NCI-H146 treated with DMSO at 0.1 percent for 48 hours (cell line): ENCODE measurements at regions not wholly inside any gene's neighbourhood (a gene's known extent, or its start where the extent isn't known, plus 50 kb on each side); places are given as distances from the start of the nearest gene placed in this dataset.

Source experiments
- DNase-seq: peaks from one replicate; lab custom pipeline; 2025; ENCODE audit not compliant: unreplicated experiment; lab: John Stamatoyannopoulos, UW

DNA sequence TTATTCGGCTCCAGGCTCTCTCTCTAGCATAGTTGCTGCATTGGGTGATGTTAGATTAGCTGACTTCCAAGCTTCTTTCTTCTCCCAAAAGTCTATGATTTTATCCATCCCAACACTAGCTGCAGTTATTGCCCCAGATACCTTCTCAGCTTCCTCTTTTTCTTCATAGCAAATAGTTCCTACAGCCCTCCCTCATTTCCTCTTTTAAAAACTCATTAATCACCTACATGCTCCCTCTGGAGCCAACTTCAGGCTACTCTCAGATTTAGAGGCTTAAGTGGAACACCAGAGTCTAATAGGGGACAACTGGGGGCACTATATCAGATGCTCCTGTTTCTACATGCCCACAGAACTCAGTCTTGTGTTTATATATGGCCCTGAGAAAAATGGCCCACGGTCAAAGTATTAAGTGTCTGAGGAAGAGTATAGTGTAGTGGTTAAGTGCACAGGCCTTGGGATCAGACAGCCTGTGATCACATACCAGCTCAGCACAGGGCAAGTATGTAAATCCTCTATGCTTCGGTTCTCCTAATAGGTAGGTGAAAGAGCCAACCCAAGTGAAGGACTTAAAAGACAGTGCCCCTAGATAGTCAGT is 241.9 kb upstream of the SLC14A2 start:
- DNase-seq = no peak

DNA sequence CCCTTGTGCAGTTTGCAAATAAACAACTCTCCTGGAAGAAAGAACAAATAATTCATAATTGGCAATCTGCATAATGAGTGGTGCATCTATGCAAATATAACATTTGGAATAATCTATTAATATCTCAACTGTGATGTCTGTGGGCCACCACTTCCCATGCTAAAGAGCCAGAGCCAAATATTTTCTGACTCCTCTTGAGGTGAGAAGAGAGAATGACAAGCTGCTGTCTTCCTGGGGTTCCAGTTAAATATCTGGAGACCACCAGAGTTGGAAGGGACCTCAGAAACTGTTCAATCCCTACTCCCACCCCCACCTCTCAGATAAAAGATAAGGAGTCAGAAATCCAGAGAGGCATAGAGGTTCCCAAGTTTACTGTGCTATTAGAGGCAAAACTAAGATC is 241.0 kb upstream of the SLC14A2 start:
- DNase-seq = no peak

DNA sequence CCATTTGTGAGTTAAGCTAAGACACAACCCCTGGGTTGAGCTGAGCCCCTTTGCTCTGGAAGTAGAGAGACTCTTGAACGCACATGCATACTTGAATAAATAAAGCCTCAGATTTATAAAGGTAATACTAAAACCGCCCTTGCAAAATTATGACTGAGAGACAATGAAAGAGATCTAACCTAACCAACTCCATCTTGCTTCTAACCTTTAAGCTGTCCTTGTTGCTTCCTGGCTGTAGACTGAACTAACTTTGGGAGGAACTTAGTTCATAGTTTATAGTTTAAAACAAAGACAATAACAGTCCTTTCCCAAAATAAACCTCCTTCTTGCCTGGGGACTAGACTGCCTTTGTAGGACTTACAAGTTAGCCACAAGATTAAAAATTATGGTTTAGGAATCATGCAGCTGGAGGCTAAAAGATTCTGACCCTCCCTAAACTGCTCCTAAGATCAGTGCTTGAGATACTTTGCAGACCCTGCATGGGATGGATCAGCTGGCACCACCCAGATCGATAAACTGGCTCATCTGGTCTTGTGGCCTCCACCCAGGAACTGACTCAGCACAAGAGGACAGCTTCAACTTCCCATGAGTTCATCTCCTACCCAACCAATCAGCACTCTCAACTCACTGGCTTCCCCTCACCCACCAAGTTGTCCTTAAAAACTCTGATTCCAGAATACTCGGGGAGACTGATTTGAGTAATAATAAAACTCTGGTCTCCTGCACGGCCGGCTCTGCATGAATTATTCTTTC is 240.2 kb upstream of the SLC14A2 start:
- no peak for DNase-seq

DNA sequence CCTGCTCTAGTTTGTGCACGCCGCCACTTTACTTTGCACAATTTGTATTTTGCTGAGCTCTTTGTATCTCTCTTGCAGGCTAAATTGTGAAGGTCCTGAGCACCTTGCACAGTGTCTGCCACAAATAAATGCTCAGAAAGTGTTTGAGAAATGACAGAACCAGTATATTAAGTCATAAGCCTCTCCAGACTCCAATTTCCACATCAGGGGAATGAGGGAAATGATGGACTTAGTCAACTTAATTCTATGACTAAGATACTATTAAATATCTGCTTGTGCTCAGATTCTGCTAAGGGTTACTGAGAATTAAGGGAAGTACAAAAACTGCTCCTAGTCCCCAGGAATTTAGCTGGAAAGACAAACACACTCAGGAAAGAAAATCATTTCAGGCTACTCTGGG is 239.1 kb upstream of the SLC14A2 start:
- no peak for DNase-seq

DNA sequence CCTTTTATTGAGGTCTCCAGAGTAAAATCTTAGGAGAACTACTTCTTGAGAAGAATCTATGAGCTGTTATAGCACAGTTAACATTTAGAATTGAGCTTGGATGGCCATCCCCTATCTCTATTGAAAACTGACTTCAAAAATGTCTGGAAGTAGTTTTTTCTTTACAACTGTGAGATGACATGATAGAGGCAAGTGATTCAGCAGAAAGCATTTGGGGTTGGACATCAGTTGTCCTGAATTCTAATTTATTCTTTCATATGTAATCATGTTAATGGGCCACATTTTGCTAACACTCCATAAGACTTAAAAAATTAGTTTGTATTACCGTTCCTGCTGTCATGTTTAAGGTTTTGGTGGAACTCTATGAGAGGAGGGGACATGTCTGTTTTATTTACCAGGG is 237.0 kb upstream of the SLC14A2 start:
- no peak for DNase-seq

DNA sequence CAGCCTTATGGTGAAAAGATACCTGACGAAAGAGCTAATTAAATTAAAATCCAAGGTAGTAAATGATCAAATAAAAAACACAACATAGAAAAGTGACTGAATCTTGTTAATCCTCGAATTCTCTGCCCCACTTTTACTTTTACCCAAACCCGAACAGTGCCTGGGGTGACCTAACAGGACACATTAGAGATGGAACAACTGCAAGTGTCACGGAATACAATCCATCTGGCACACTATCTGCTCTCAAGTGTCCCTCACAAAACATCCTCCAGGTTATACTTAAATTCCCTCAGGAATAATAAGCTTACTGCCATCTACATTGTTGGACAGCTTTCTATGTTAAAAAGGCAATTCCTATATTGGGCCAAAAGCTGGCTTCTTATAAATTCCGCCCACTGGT is 236.3 kb upstream of the SLC14A2 start:
- no peak for DNase-seq

DNA sequence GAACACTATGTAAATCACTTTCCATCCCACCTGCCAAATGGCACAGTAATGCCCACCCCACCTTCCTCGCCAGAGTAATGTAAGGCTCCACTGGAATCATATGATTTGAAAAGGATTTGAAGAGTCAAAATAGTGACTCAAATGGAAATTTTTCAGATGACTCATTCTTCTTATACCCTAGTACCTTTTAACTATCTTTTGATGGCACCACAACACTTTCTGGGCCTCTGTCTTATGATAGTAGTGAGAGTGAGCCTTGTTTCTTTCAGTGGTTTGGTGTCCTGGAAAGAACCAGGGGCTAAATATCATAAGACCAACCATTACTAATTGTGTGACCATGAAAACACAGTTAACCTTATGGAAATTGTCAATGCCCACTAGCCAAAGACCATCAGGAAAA is 235.4 kb upstream of the SLC14A2 start:
- DNase-seq = no peak

DNA sequence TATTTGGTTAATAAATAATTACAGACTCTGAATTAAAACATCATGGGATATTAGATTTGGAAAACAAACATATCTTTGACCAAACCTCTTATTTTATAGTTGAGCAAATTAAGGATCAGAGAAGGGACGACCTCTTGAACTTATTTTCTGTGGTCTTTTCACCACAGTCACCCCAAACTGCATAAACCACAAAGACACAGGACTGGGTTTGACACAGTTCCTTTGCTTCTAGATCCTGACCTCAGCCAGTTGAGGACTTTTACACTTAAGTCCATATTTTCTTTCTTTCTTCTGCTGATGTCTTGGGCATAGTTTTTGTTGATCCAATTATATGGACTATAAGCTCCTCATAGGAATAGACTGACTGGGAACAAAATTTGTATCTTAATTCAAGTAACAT is 234.0 kb upstream of the SLC14A2 start:
- no peak for DNase-seq

DNA sequence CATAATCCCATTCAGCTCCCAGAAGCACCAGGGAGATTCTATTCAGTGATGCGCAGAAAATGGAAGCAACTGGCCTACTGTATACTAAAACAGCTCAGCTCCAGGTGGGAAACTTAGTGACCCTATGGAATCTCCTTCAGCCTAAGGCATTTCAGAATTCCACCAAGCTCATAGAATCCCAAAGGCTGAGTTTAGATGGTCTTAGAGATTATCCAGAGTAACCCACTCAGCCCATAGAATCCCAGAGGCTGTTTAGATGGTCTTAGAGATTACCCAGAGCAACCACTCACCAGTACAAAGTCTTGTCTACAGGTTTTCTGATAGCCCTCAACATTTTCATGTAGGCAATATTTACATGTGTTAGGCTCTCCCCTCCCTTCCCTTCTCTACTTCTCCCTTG is 232.0 kb upstream of the SLC14A2 start:
- DNase-seq = no peak

DNA sequence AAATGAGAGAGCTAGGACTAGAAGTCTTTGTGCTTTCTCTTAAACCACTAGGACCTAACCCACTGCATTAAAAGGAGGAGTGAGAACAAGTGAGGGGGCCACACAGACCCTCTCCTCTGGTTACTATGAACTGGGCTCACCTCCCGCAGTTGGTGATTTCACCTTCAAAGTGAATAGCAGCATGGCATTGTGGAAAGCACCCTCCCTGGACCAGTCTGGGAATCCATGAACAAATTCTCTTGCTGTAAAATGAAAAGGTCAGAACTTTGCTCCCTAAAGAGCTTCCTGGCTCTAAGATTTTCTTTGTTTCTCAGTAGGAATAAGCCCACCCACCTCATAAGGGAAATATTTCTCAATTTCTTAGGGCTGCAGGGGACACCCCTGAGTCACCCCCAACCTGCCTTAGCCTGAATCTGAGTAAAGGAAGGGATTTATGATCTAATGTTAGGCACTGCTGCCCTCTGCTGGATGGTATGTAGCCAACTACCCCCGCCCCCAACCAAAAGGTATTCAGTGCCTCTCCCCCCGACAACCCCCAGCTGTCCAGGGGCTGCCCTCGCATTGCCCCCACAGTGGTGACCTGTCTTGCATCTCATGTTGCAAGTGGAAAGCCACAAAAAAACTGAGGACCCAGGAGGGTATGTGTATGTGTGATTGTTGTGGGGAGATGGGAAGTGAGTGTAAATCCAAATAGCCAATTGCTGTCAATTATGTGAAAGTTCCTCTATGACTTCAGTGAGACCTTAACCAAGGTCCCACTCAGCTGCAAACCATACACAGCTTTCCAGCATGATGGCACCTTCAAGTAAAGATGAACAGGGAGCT is 230.9 kb upstream of the SLC14A2 start:
- peak; percentile 69 for DNase-seq

DNA sequence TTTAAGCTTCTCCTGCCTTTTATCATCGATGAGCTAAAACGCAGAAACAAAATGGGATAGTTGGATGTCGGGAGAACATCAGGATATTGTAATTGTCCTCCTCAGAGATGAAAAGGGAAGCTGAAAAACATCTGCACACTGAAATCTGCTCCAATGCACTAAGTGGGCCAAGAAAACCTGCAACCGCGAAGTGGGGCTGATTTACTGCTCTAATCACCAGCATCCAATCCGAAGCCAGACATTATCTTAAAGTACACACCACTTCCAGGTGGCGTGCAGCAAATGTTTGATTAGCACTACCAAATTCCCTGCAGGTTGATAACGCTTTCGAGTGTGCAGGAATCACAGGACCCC is 230.3 kb upstream of the SLC14A2 start:
- DNase-seq = peak; percentile 51

DNA sequence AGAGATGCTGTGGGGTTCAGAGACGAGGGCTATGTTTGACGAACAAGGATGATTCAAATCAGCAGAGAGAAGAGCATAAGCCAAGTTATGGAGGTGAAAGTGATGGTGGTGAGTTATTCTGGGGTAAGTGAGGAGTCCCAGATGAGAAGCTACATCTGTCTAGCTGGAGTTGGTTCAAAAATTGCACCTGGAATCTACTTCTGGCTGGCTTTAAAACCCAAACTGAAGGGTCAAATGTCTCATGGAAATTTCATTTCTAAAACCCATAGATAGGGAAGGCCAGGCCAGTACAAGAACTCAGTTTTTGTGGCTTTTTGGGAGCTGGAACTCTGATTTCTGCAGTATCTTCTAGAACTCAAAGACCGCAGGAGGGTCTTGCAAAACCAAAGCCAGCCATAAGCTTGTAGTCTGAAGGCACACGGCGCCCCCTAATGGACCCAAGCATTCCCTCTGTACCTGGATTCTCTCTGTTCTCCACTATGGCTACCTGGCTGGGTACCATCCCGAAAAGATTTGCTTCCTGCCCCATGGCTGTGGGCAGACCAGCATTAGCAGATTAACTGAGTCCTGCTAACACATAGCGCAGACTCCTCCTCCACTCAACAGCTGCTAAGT is 229.1 kb upstream of the SLC14A2 start:
- peak; percentile 76 for DNase-seq

DNA sequence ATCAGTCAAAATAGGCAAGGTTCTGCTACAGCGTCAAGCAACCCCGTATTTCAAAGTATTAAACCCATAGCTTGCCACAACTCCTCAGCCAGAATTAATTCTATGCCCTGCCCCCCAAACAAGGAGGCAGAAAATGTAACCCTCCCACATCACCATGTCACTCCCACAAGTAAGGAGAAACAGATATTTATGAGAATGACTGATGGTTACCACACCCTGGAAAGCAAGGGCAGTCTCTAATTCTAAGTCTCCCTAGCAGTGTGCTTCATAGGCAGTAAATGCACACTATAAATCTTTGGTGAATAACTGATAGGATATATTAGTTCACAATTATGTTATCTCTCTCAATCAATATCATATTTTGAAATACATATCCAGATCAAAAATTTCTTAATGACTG is 228.0 kb upstream of the SLC14A2 start:
- no peak for DNase-seq

DNA sequence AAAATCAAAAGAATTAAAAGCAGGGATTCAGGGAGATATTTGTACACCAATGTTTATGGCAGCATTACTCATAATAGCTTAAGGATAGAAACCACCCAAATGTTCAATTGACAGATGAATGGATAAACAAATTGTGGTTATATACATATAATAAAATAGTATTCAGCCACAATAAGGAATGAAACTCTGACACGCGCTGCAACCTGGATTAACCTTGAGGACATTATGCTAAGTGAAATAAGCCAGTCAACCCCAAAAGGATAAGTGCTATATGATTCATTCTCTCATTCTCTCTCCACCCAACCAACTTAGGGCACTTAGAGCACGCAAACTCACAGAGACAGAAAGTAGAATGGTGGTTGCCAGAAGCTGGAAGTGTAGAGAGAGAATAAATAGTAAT is 216.8 kb upstream of the SLC14A2 start:
- no peak for DNase-seq

DNA sequence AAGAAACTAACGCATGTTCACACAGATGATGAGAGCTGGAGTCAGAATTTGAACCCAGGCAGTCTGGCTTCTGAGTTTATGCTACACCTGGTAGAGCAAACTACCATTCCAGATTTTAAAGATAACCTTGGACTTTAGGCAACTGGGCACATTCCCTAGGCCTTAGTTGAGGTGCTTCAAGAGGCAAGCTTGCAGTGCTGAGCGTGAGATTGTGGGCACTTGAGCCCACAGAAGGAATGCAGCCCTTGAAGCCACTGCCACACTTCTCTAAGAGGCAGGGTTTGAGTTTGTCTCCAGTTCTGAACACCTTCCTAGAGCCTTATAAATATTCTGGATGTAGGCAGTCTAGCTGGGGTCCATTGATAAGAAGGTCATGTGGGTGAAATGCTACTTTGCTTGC is 216.1 kb upstream of the SLC14A2 start:
- DNase-seq = no peak

DNA sequence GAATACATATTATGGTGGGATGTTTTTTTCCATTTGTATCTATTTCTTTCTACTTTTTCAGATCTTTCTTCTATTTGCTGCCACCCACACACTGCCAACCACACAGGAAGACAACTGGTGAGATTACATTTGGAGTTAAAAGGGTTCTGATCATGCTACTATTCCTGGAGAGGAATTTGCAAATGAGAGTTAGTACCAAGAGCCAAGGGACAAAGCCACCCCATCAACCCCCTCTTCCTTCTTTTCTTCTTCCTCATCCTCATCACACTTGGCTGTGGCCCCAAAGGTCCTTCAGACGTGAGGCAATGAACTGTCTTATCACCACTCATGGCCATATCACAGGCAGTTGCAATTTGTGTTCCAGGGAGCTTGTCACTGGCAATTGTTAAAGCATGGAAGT is 215.6 kb upstream of the SLC14A2 start:
- DNase-seq = no peak

DNA sequence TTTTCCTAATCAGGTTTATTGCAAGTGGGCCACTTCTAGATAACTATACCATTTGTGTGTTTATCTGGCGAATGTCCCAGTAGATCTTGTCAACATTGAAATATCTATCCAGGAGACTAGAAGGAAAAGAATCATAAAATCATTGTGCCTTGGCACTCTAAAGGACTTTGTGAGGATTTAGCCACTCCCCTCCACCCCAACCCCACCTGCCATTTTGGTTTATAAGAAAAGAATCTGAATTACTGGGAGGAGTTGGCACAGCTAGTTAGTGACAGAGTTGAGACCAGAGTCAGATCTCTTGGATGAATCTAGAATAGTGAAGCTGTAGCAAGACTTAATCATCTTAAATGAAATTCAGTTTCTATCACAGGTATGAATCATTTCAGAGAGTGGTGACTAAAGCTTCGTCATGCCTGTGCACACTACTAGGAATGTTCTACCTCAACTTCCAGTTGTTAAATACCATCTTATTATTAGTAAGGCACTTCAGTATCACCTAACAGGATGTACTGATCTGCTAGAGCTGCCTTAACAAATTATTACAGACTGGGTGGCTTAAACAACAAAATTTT is 212.7 kb upstream of the SLC14A2 start:
- DNase-seq = no peak

DNA sequence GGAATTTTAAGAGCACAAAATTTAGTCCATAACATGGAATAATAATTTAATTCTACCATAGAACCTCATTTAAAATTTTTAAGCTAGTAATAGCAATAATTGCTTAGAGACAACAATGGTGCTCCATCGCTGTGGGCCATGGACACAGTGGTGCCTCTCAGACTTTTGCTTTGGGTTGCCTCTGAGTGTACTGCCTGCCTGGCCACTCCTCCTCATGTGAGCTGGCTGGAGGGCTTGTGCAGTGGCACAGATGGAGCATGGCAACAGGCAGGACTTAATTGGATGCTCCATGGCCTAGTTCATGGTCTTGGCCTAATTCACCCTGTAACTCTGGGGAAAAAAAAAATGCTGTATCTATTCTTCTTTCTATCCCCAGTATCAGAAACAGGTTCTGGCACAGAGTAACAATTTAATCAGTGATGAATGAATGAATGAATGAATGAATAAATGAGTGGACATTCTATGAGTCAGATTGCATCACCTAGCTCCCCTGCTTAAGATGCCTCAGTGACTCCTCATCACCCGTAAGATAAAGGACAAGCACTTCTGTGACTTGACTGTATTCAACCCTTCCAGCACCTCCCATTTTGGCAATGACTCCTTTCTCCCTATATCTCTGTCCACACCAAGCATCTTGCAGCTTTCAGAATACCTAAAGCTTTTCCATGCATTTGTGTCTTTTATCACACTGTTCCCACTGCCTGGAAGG is 211.8 kb upstream of the SLC14A2 start:
- no peak for DNase-seq

DNA sequence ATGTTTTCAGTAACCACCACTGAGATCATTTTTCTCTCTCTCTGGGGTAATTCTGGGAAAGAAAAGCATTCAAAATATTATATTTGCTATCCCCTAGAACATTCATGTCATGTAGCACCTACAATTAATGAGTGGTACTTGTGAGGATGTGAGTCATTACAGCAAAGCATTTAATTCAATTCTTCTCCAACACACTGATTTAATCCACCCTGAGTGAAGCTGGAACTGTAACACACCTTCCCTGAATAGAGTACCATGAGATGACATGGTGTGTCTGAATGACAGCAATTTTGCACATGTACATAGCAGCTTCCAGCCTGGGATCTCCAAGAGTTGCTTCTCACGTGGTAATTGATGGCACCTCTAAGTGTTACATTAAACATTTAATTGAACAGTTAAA is 207.1 kb upstream of the SLC14A2 start:
- DNase-seq = no peak

DNA sequence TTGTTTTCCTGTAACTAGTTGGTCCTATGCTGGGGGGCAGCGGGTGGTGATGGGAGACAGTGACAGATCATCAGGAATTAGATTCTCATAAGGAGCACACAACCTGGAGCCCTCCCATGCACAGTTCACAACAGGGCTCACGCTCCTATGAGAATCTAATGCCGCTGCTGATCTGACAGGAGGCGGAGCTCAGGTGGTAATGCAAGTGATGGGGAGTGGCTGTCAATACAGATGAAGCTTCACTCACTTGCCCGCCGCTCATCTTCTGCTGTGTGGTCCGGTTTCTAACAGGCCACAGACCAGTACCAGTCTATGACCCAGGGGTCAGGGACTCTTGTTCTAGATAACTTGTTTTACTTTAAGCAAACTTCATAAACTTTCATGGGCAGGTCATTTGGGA is 205.3 kb upstream of the SLC14A2 start:
- no peak for DNase-seq

DNA sequence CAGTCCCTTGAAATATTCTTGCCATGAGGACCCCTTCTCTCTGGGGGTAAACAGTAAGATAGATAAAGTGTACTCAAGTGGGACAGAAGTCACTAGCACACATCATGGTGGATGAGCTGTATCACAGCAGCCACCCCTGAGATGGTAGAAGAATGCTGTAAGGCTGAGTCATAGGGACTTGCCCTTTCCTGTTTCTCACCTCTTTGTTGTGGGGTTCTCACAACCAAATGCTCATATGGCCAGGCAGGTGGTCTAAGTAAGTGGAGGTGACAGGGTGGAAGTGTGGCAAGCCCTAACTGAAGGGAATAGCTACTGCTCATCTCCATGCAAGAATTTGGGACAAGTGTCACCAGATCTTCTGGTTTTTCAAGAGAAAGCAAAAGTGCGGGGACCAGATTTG is 202.7 kb upstream of the SLC14A2 start:
- no peak for DNase-seq
